ENCODE measurements at regions not wholly inside any gene's neighbourhood (a gene's known extent, or its start where the extent isn't known, plus 50 kb on each side); places are given as distances from the start of the nearest gene placed in this dataset.

- no peak for DNase-seq (ENCODE audit: low read depth)
- H3K4me3 ChIP-seq (ENCODE audit: low read depth, low read length): no peak overlapping the region
- TF ChIP-seq MYC (IDR thresholded peaks at IDR 0.05; ENCODE audit: low read depth, low read length): no peak
Observed at GRCh38 chr18:44589693-44590355, 90.9 kb upstream of the SETBP1 start.

DNA sequence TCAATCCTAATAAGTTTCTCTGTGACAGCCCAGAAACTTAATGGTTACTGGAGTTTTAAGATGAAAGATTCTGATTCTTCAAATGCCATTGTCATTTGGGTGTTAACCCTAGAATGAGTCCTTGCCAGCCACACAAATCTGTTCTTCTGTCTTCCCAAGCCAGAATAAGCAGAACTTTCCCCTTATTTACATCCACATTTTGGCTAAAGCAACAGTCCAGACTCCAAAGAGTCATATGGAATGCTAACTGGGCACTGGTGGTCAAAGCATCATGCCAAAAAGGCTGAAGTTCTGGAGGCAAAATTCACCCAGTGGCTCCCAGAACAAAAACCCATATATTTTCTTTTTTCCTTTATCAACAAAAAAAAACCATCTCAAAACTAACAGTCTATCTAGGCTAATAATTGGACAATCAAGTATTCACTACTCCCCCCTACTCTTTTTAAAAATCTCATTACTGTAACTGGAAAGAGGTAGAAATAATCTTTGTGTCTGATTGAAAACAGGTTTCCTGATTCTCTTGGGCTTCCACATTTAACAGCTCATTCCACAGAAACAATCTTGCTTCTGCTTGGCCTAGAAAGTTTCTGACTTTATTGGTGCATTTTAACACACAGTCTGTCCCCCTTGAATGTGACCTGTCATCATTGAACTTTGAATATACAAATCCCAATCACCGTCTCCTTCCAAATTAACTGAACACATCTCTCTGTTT is 89.6 kb upstream of the SETBP1 start:
- DNase-seq (ENCODE audit: low read depth): no peak
- TF ChIP-seq CTCF (IDR thresholded peaks at IDR 0.05; ENCODE audit: low read depth, low read length) (no peak), POLR2A (IDR thresholded peaks at IDR 0.05; ENCODE audit: extremely low read depth, insufficient read length) (no peak), MYC (IDR thresholded peaks at IDR 0.05; ENCODE audit: low read depth, low read length) (no peak), MAX (IDR thresholded peaks at IDR 0.05; ENCODE audit: low read depth, low read length) (no peak)
- no peak overlapping the region for H3K4me3 ChIP-seq (ENCODE audit: low read depth, low read length)

DNA sequence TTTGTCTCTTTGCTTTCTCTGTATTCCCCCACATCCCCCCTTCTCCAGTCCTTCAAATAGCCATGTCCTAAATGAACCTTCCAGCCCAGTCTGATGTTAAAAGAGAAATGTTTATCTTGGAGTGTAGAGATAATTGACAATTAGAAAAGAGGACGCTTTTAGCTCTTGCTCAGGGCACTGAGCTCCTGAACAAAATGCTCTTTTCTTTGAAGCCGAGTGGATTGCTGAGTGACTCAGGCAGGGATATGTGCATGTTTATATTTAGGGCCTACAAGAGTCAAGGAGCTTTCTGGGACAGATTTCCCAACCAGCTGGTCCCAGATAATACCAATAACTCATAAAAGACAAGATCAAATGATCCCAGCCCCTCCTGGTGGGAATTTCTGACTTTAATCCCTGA is 88.0 kb upstream of the SETBP1 start:
- no peak for DNase-seq (ENCODE audit: low read depth)
- TF ChIP-seq POLR2A (IDR thresholded peaks at IDR 0.05; ENCODE audit: extremely low read depth, insufficient read length) (no peak), MYC (IDR thresholded peaks at IDR 0.05; ENCODE audit: low read depth, low read length) (no peak), MAX (IDR thresholded peaks at IDR 0.05; ENCODE audit: low read depth, low read length) (no peak), CTCF (IDR thresholded peaks at IDR 0.05; ENCODE audit: low read depth, low read length) (no peak)
- H3K4me3 ChIP-seq (ENCODE audit: low read depth, low read length): no peak overlapping the region

DNA sequence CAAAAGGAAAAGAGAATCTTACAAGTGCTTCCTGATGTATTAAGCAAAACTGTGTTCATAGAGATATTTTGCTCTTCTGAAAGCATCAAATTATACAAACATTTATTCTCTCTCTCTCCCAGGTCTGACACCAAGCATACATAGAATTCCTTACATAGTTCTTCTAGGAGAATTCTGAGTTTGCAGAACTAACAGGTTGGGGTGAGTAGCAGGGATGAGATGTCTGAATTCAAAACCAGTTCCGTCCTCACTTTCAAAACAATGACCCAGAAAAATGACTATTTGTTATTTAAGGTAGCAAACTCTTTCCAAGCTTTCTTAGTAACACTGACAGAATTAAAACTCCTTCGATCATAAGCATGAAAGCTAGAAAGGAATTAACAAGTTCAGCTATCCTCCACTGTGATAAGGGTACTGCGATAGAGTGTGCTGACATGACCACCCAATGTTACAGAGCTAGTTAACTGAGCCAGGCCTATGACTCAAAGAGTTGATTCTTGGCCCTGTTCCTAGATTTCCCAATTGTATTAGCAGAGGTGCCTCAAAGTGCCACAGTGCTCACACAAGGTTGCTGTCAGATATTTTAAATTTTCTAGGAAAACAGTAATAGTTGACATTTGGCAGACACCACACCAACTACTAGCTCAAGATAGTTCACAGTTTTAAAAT is 85.8 kb upstream of the SETBP1 start:
- no peak overlapping the region for H3K4me3 ChIP-seq (ENCODE audit: low read depth, low read length)

GRCh38 chr18:44597797-44598196 is 82.9 kb upstream of the SETBP1 start:
- DNase-seq (ENCODE audit: low read depth): no peak
- TF ChIP-seq POLR2A (IDR thresholded peaks at IDR 0.05; ENCODE audit: extremely low read depth, insufficient read length): no peak
- TF ChIP-seq MAX (IDR thresholded peaks at IDR 0.05; ENCODE audit: low read depth, low read length): no peak
- no peak for TF ChIP-seq MYC (IDR thresholded peaks at IDR 0.05; ENCODE audit: low read depth, low read length)
- TF ChIP-seq CTCF (IDR thresholded peaks at IDR 0.05; ENCODE audit: low read depth, low read length): no peak
- no peak overlapping the region for H3K4me3 ChIP-seq (ENCODE audit: low read depth, low read length)

More for the DNA sequence above, 85.8 kb upstream of the SETBP1 start:
- no peak for DNase-seq (ENCODE audit: low read depth)
- no peak for TF ChIP-seq CTCF (IDR thresholded peaks at IDR 0.05; ENCODE audit: low read depth, low read length)
- no peak for TF ChIP-seq POLR2A (IDR thresholded peaks at IDR 0.05; ENCODE audit: extremely low read depth, insufficient read length)
- no peak for TF ChIP-seq MAX (IDR thresholded peaks at IDR 0.05; ENCODE audit: low read depth, low read length)
- no peak for TF ChIP-seq MYC (IDR thresholded peaks at IDR 0.05; ENCODE audit: low read depth, low read length)

GRCh38 chr18:44598514-44598913 is 82.2 kb upstream of the SETBP1 start:
- TF ChIP-seq POLR2A (IDR thresholded peaks at IDR 0.05; ENCODE audit: extremely low read depth, insufficient read length) (no peak), MAX (IDR thresholded peaks at IDR 0.05; ENCODE audit: low read depth, low read length) (no peak)
- DNase-seq (ENCODE audit: low read depth): no peak

More at GRCh38 chr18:44598514-44598913, 82.2 kb upstream of the SETBP1 start:
- H3K4me3 ChIP-seq (ENCODE audit: low read depth, low read length): no peak overlapping the region
